ENCODE measurements at regions not wholly inside any gene's neighbourhood (a gene's known extent, or its start where the extent isn't known, plus 50 kb on each side); places are given as distances from the start of the nearest gene placed in this dataset.

GRCh38 chr3:55333923-55334322 is 153.2 kb downstream of the WNT5A start:
- no peaks in the 10 kb centered on the region for H3K9me2 ChIP-seq (replicated peaks; ENCODE audit: insufficient read depth, low read length)
- no peaks in the 10 kb centered on the region for H3F3A ChIP-seq (ENCODE audit: insufficient read depth, low read length)
- no peak overlapping the region for H3K27ac ChIP-seq (ENCODE audit: low read length)
- no peak overlapping the region for H3K4me2 ChIP-seq (ENCODE audit: low read depth, low read length)
- TF ChIP-seq EZH2phosphoT487 (IDR thresholded peaks at IDR 0.05; ENCODE audit: low read length): no peak
- TF ChIP-seq CTCF (IDR thresholded peaks at IDR 0.05; ENCODE audit: low read length): no peak
- TF ChIP-seq EZH2 (optimal IDR thresholded peaks at IDR 0.05; ENCODE audit: low read depth, low read length): no peak
- DNase-seq: no peak
- H3K79me2 ChIP-seq (ENCODE audit: low read length): no peaks in the 10 kb centered on the region
- no peak overlapping the region for H3K4me3 ChIP-seq (ENCODE audit: low read length)
- H3K9ac ChIP-seq (ENCODE audit: low read length): no peak overlapping the region
- H3K36me3 ChIP-seq (replicated peaks; ENCODE audit: insufficient read depth, low read length): no peaks in the 10 kb centered on the region
- H2AFZ ChIP-seq (ENCODE audit: low read length): no peak overlapping the region
- no peaks in the 10 kb centered on the region for H3K27me3 ChIP-seq (replicated peaks; ENCODE audit: insufficient read depth, low read length)
- H4K20me1 ChIP-seq (ENCODE audit: insufficient read depth, low read length): no peaks in the 10 kb centered on the region
- H3K4me1 ChIP-seq (ENCODE audit: low read length): no peaks in the 10 kb centered on the region
- H3K9me3 ChIP-seq (replicated peaks; ENCODE audit: insufficient read depth, low read length): no peaks in the 10 kb centered on the region

- H3K4me1 ChIP-seq (ENCODE audit: low read length): no peaks in the 10 kb centered on the region
- H3K9me2 ChIP-seq (replicated peaks; ENCODE audit: insufficient read depth, low read length): no peaks in the 10 kb centered on the region
- no peaks in the 10 kb centered on the region for H3K79me2 ChIP-seq (ENCODE audit: low read length)
- H3F3A ChIP-seq (ENCODE audit: insufficient read depth, low read length): no peaks in the 10 kb centered on the region
- no peak overlapping the region for H2AFZ ChIP-seq (ENCODE audit: low read length)
- no peaks in the 10 kb centered on the region for H4K20me1 ChIP-seq (ENCODE audit: insufficient read depth, low read length)
- H3K4me2 ChIP-seq (ENCODE audit: low read depth, low read length): no peak overlapping the region
- H3K27ac ChIP-seq (ENCODE audit: low read length): no peak overlapping the region
- no peak overlapping the region for H3K4me3 ChIP-seq (ENCODE audit: low read length)
- DNase-seq: no peak
- no peaks in the 10 kb centered on the region; the same call in 1 of the 2 replicates for H3K9me3 ChIP-seq (replicated peaks; ENCODE audit: insufficient read depth, low read length)
- H3K27me3 ChIP-seq (replicated peaks; ENCODE audit: insufficient read depth, low read length): no peaks in the 10 kb centered on the region
- TF ChIP-seq CTCF (IDR thresholded peaks at IDR 0.05; ENCODE audit: low read length): no peak
- TF ChIP-seq EZH2 (optimal IDR thresholded peaks at IDR 0.05; ENCODE audit: low read depth, low read length): no peak
- TF ChIP-seq EZH2phosphoT487 (IDR thresholded peaks at IDR 0.05; ENCODE audit: low read length): no peak
- no peak overlapping the region for H3K9ac ChIP-seq (ENCODE audit: low read length)
- H3K36me3 ChIP-seq (replicated peaks; ENCODE audit: insufficient read depth, low read length): no peaks in the 10 kb centered on the region
Observed at GRCh38 chr3:55333046-55333445, 154.1 kb downstream of the WNT5A start.

GRCh38 chr3:55332176-55332575 is 154.9 kb downstream of the WNT5A start:
- Histone ChIP-seq H3K4me2 (ENCODE audit: low read depth, low read length) (no peak overlapping the region), H3K9me3 (replicated peaks; ENCODE audit: insufficient read depth, low read length) (no peaks in the 10 kb centered on the region; the same call in 1 of the 2 replicates), H3K79me2 (ENCODE audit: low read length) (no peaks in the 10 kb centered on the region), H3K9ac (ENCODE audit: low read length) (no peak overlapping the region), H3K36me3 (replicated peaks; ENCODE audit: insufficient read depth, low read length) (no peaks in the 10 kb centered on the region), H3K9me2 (replicated peaks; ENCODE audit: insufficient read depth, low read length) (no peaks in the 10 kb centered on the region), H2AFZ (ENCODE audit: low read length) (no peak overlapping the region), H4K20me1 (ENCODE audit: insufficient read depth, low read length) (no peaks in the 10 kb centered on the region), H3K27ac (ENCODE audit: low read length) (no peak overlapping the region), H3K27me3 (replicated peaks; ENCODE audit: insufficient read depth, low read length) (no peaks in the 10 kb centered on the region), H3K4me3 (ENCODE audit: low read length) (no peak overlapping the region), H3F3A (ENCODE audit: insufficient read depth, low read length) (no peaks in the 10 kb centered on the region), H3K4me1 (ENCODE audit: low read length) (no peaks in the 10 kb centered on the region)
- TF ChIP-seq CTCF (IDR thresholded peaks at IDR 0.05; ENCODE audit: low read length): no peak
- TF ChIP-seq EZH2phosphoT487 (IDR thresholded peaks at IDR 0.05; ENCODE audit: low read length): no peak
- TF ChIP-seq EZH2 (optimal IDR thresholded peaks at IDR 0.05; ENCODE audit: low read depth, low read length): no peak
- DNase-seq: no peak
